PC-3 (cell line): ENCODE measurements at regions not wholly inside any gene's neighbourhood (a gene's known extent, or its start where the extent isn't known, plus 50 kb on each side); places are given as distances from the start of the nearest gene placed in this dataset.

Experiments used
- CTCF ChIP-seq: fragments of 300-600 bp; sonication (generic); conservative IDR thresholded peaks from 2 replicates; pipeline ENCODE4 v1.5.1; 2017; ENCODE audit warnings: antibody characterized with exemption, low read depth, mild to moderate bottlenecking, low read length
- EZH2 ChIP-seq: fragments of 300-600 bp; sonication (generic); IDR thresholded peaks from one replicate; pipeline ENCODE4 v1.6.1; 2017; ENCODE audit warnings: antibody characterized with exemption, mild to moderate bottlenecking, low read length; ENCODE audit not compliant: unreplicated experiment
- EZH2phosphoT487 ChIP-seq: fragments of 300-600 bp; sonication (generic); IDR thresholded peaks from 2 replicates; pipeline ENCODE4 v1.6.1; 2018; ENCODE audit warnings: mild to moderate bottlenecking, antibody characterized with exemption, low read length, borderline replicate concordance

- TF ChIP-seq CTCF (no peak), EZH2 (no peak), EZH2phosphoT487 (no peak)
These were observed 1045.9 kb upstream of the RAG2 start for GRCh38 chr11:37643968-37644367.
